ENCODE measurements at regions not wholly inside any gene's neighbourhood (a gene's known extent, or its start where the extent isn't known, plus 50 kb on each side); places are given as distances from the start of the nearest gene placed in this dataset.

DNA sequence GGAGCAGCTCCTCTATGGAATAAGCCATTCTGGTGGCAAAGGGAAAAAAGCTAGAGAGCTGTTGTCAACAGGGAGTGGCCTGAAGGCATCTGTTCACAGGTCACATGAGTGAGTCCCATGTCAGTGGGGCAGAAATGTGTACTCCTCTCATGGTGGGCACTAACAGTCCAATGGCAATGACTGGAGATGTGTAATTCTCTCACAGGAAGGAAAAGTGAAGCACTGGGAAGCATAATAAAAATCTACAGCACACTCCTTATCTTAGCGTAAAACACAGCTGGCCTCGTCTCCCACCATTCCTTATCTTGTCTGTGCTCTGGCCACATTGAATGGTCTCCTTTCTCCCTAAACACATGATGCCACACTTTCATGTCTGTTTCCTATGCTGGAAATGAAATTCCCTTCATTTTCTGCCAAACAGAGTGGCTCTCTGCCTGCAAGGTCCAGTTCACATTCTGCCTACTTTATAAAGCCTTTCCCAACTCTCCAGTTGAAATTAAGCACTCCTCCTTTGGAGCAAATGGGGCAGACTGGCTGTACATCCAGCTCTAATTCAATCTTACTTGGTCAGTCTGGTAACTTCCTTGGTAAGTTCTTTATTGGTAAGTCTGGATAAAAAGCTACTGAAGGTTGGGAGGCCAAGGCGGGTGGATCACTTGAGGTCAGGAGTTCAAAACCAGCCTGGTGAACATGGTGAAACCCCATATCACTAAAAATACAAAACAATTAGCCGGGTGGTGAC lies 139.8 kb downstream of the RPL22L1 start:
- H3K4me2 ChIP-seq (replicated peaks; ENCODE audit: low read depth, low read length, poor library complexity, severe bottlenecking): no peak overlapping the region

DNA sequence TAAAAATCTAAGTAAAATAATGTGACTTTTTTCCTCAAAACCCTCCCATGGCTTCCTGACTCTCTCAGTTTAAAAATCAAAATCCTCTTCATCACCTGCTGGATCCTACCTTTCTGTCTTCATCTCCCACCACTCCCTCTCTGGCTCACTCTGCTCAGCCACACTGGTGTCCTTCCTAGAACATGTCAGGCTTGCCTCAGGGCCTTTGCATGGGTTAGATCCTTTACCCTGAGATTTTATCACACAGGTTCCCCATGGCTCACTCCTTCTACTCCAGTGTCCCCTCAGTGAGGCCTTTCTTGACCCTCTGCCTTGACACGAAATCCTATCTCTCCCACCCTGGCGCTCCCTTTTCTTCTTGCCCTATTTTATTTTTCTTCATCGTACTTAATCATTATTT lies 141.8 kb downstream of the RPL22L1 start:
- intact Hi-C loops (cut with micrococcal nuclease): no loop called here
- Mint-ChIP-seq H3K4me3 (no peak overlapping the region), H3K9me3 (ENCODE audit: insufficient read depth) (no peaks in the 10 kb centered on the region), H3K27ac (no peak overlapping the region), H3K4me1 (no peaks in the 10 kb centered on the region), H3K27me3 (peaks cover 7% of the 10 kb centered on the region)
- H2AFZ ChIP-seq (ENCODE audit: insufficient read depth, low read depth, low read length, poor library complexity, severe bottlenecking): no peak overlapping the region
- peaks cover 0 to 3% (median 1%) of the 10 kb centered on the region in 4 experiments for H3K27me3 ChIP-seq (replicated peaks in 1 of 4; ENCODE audit: control extremely low read depth in 1 of 4, control insufficient read depth in 3 of 4, insufficient read depth in 4 of 4, low read length in 3 of 4)
- H3K9ac ChIP-seq (ENCODE audit: low read length): no peak overlapping the region
- ChIA-PET CTCF (no interaction called here), POLR2A (no interaction called here)
- H3K4me3 ChIP-seq (ENCODE audit: control extremely low read depth in 1 of 5, extremely low read depth in 1 of 5, insufficient read depth in 1 of 5, low read depth in 2 of 5, low read length in 4 of 5): no peak overlapping the region
- H3K79me2 ChIP-seq (ENCODE audit: control insufficient read depth, insufficient read depth, low read length): no peaks in the 10 kb centered on the region
- ATAC-seq (ENCODE audit: low read depth): no peak
- no CpG with 5 or more reads among the region's 3 CpGs for WGBS (ENCODE audit: insufficient coverage)
- H3K4me2 ChIP-seq (replicated peaks; ENCODE audit: low read depth, low read length, poor library complexity, severe bottlenecking): no peak overlapping the region
- DNase-seq: no peak
- TF ChIP-seq EZH2 (IDR thresholded peaks at IDR 0.05; ENCODE audit: borderline replicate concordance, insufficient read depth, low read depth, low read length, poor library complexity, severe bottlenecking): no peak
- TF ChIP-seq, protein P1, sequence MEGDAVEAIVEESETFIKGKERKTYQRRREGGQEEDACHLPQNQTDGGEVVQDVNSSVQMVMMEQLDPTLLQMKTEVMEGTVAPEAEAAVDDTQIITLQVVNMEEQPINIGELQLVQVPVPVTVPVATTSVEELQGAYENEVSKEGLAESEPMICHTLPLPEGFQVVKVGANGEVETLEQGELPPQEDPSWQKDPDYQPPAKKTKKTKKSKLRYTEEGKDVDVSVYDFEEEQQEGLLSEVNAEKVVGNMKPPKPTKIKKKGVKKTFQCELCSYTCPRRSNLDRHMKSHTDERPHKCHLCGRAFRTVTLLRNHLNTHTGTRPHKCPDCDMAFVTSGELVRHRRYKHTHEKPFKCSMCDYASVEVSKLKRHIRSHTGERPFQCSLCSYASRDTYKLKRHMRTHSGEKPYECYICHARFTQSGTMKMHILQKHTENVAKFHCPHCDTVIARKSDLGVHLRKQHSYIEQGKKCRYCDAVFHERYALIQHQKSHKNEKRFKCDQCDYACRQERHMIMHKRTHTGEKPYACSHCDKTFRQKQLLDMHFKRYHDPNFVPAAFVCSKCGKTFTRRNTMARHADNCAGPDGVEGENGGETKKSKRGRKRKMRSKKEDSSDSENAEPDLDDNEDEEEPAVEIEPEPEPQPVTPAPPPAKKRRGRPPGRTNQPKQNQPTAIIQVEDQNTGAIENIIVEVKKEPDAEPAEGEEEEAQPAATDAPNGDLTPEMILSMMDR (IDR thresholded peaks at IDR 0.05): no peak
- no peaks in the 10 kb centered on the region for H4K20me1 ChIP-seq (ENCODE audit: control insufficient read depth, insufficient read depth, low read length, poor library complexity, severe bottlenecking)
- no peaks in the 10 kb centered on the region for H3K4me1 ChIP-seq (ENCODE audit: control insufficient read depth in 2 of 2, insufficient read depth in 2 of 2, low read length in 2 of 2)
- H3K9me3 ChIP-seq (ENCODE audit: control extremely low read depth in 1 of 3, control insufficient read depth in 2 of 3, insufficient read depth in 1 of 3, low read length in 2 of 3): no peaks in the 10 kb centered on the region
- no peak overlapping the region for H3K27ac ChIP-seq (ENCODE audit: low read length in 2 of 2)
- H3K36me3 ChIP-seq (replicated peaks in 1 of 2; ENCODE audit: control extremely low read depth in 1 of 2, control insufficient read depth in 1 of 2, extremely low read depth in 1 of 2, insufficient read depth in 2 of 2, low read length in 1 of 2): no peaks in the 10 kb centered on the region

More for the DNA sequence above, 139.8 kb downstream of the RPL22L1 start:
- Histone ChIP-seq H2AFZ (ENCODE audit: insufficient read depth, low read depth, low read length, poor library complexity, severe bottlenecking) (no peak overlapping the region), H3K36me3 (replicated peaks in 1 of 2; ENCODE audit: control extremely low read depth in 1 of 2, control insufficient read depth in 1 of 2, extremely low read depth in 1 of 2, insufficient read depth in 2 of 2, low read length in 1 of 2) (no peaks in the 10 kb centered on the region), H4K20me1 (ENCODE audit: control insufficient read depth, insufficient read depth, low read length, poor library complexity, severe bottlenecking) (no peaks in the 10 kb centered on the region), H3K79me2 (ENCODE audit: control insufficient read depth, insufficient read depth, low read length) (no peaks in the 10 kb centered on the region), H3K27ac (ENCODE audit: low read length in 2 of 2) (no peak overlapping the region), H3K4me3 (ENCODE audit: control extremely low read depth in 1 of 5, extremely low read depth in 1 of 5, insufficient read depth in 1 of 5, low read depth in 2 of 5, low read length in 4 of 5) (no peak overlapping the region), H3K9ac (ENCODE audit: low read length) (no peak overlapping the region), H3K27me3 (replicated peaks in 1 of 4; ENCODE audit: control extremely low read depth in 1 of 4, control insufficient read depth in 3 of 4, insufficient read depth in 4 of 4, low read length in 3 of 4) (peaks cover 0 to 10% (median 1%) of the 10 kb centered on the region in 4 experiments), H3K4me1 (ENCODE audit: control insufficient read depth in 2 of 2, insufficient read depth in 2 of 2, low read length in 2 of 2) (no peaks in the 10 kb centered on the region), H3K9me3 (ENCODE audit: control extremely low read depth in 1 of 3, control insufficient read depth in 2 of 3, insufficient read depth in 1 of 3, low read length in 2 of 3) (no peaks in the 10 kb centered on the region)
- no peak for ATAC-seq (ENCODE audit: low read depth)
- TF ChIP-seq EZH2 (IDR thresholded peaks at IDR 0.05; ENCODE audit: borderline replicate concordance, insufficient read depth, low read depth, low read length, poor library complexity, severe bottlenecking): no peak
- TF ChIP-seq, protein P1 (IDR thresholded peaks at IDR 0.05): no peak
- Mint-ChIP-seq H3K4me3 (no peak overlapping the region), H3K27ac (no peak overlapping the region), H3K4me1 (no peaks in the 10 kb centered on the region), H3K9me3 (ENCODE audit: insufficient read depth) (no peaks in the 10 kb centered on the region), H3K27me3 (peaks cover 18% of the 10 kb centered on the region)
- WGBS (ENCODE audit: insufficient coverage): 90% methylated on average over 4 of the region's 4 CpGs
- intact Hi-C loops (cut with micrococcal nuclease): no loop called here
- CTCF ChIA-PET: no interaction called here
- POLR2A ChIA-PET: no interaction called here
- no peak for DNase-seq
